ENCODE measurements at regions not wholly inside any gene's neighbourhood (a gene's known extent, or its start where the extent isn't known, plus 50 kb on each side); places are given as distances from the start of the nearest gene placed in this dataset.

- no peak for DNase-seq (ENCODE audit: low spot score)
- Mint-ChIP-seq H3K4me3 (ENCODE audit: unreplicated experiment) (no peak overlapping the region), H3K36me3 (ENCODE audit: low read depth, unreplicated experiment) (no peaks in the 10 kb centered on the region), H3K4me1 (ENCODE audit: unreplicated experiment) (peaks cover 14% of the 10 kb centered on the region), H3K27ac (ENCODE audit: unreplicated experiment) (no peak overlapping the region), H3K27me3 (ENCODE audit: unreplicated experiment) (peaks cover 2% of the 10 kb centered on the region), H3K9me3 (ENCODE audit: unreplicated experiment) (no peaks in the 10 kb centered on the region)
- TF ChIP-seq CTCF (IDR thresholded peaks at IDR 0.05; ENCODE audit: unreplicated experiment), result no peak
These were observed 50.0 kb downstream of the PABIR2 start for GRCh38 chrX:134747006-134747405.

DNA sequence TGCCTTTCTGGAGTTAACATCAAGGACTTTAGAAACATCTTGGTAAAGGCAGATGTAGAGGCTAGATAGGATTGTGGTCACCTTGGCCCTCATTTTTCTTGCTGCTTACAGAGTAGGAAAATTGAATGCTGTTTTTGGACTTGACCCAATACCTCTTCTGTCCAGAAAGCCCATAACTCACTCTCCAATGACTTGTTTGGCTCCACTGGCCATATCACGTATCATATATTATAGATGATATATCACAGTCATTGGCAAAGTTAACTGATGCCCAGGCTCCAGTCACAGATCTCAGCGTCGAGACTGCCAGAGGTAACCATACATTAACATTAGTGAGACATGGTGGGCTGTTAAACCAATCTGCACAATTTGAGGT, 50.6 kb downstream of the PABIR2 start:
- no peak for DNase-seq (ENCODE audit: low spot score)
- no peak overlapping the region for H3K27ac Mint-ChIP-seq (ENCODE audit: unreplicated experiment)
- TF ChIP-seq CTCF (IDR thresholded peaks at IDR 0.05; ENCODE audit: unreplicated experiment), result no peak
- H3K36me3 Mint-ChIP-seq (ENCODE audit: low read depth, unreplicated experiment), result no peaks in the 10 kb centered on the region
- H3K27me3 Mint-ChIP-seq (ENCODE audit: unreplicated experiment), result peaks cover 2% of the 10 kb centered on the region
- peaks cover 8% of the 10 kb centered on the region for H3K4me1 Mint-ChIP-seq (ENCODE audit: unreplicated experiment)
- no peak overlapping the region for H3K4me3 Mint-ChIP-seq (ENCODE audit: unreplicated experiment)
- H3K9me3 Mint-ChIP-seq (ENCODE audit: unreplicated experiment), result no peaks in the 10 kb centered on the region

- no peak for TF ChIP-seq CTCF (IDR thresholded peaks at IDR 0.05; ENCODE audit: unreplicated experiment)
- DNase-seq (ENCODE audit: low spot score), result no peak
- Mint-ChIP-seq H3K27ac (ENCODE audit: unreplicated experiment) (no peak overlapping the region), H3K27me3 (ENCODE audit: unreplicated experiment) (peaks cover 2% of the 10 kb centered on the region), H3K36me3 (ENCODE audit: low read depth, unreplicated experiment) (no peaks in the 10 kb centered on the region), H3K4me3 (ENCODE audit: unreplicated experiment) (no peak overlapping the region), H3K9me3 (ENCODE audit: unreplicated experiment) (no peaks in the 10 kb centered on the region), H3K4me1 (ENCODE audit: unreplicated experiment) (peaks cover 7% of the 10 kb centered on the region)
These were observed 51.2 kb downstream of the PABIR2 start for GRCh38 chrX:134745636-134746409.

- H3K4me3 Mint-ChIP-seq (ENCODE audit: unreplicated experiment), result no peak overlapping the region
- TF ChIP-seq CTCF (IDR thresholded peaks at IDR 0.05; ENCODE audit: unreplicated experiment), result no peak
- H3K4me1 Mint-ChIP-seq (ENCODE audit: unreplicated experiment), result peaks cover 11% of the 10 kb centered on the region
- DNase-seq (ENCODE audit: low spot score), result no peak
- H3K27me3 Mint-ChIP-seq (ENCODE audit: unreplicated experiment), result peaks cover 2% of the 10 kb centered on the region
- no peak overlapping the region for H3K27ac Mint-ChIP-seq (ENCODE audit: unreplicated experiment)
- H3K36me3 Mint-ChIP-seq (ENCODE audit: low read depth, unreplicated experiment), result no peaks in the 10 kb centered on the region
- H3K9me3 Mint-ChIP-seq (ENCODE audit: unreplicated experiment), result no peaks in the 10 kb centered on the region
These were observed 53.9 kb downstream of the PABIR2 start for GRCh38 chrX:134743091-134743490.

- H3K4me1 Mint-ChIP-seq (ENCODE audit: unreplicated experiment), result peaks cover 16% of the 10 kb centered on the region
- no peaks in the 10 kb centered on the region for H3K9me3 Mint-ChIP-seq (ENCODE audit: unreplicated experiment)
- H3K27me3 Mint-ChIP-seq (ENCODE audit: unreplicated experiment), result peaks cover 2% of the 10 kb centered on the region
- H3K4me3 Mint-ChIP-seq (ENCODE audit: unreplicated experiment), result no peak overlapping the region
- H3K27ac Mint-ChIP-seq (ENCODE audit: unreplicated experiment), result no peak overlapping the region
- no peaks in the 10 kb centered on the region for H3K36me3 Mint-ChIP-seq (ENCODE audit: low read depth, unreplicated experiment)
- no peak for TF ChIP-seq CTCF (IDR thresholded peaks at IDR 0.05; ENCODE audit: unreplicated experiment)
- DNase-seq (ENCODE audit: low spot score), result no peak
These were observed 54.4 kb downstream of the PABIR2 start for GRCh38 chrX:134742573-134742972.
